ENCODE measurements at regions not wholly inside any gene's neighbourhood (a gene's known extent, or its start where the extent isn't known, plus 50 kb on each side); places are given as distances from the start of the nearest gene placed in this dataset.

GRCh38 chr17:79186406-79186805, 111.8 kb downstream of the ENGASE start:
- no peak for DNase-seq

DNA sequence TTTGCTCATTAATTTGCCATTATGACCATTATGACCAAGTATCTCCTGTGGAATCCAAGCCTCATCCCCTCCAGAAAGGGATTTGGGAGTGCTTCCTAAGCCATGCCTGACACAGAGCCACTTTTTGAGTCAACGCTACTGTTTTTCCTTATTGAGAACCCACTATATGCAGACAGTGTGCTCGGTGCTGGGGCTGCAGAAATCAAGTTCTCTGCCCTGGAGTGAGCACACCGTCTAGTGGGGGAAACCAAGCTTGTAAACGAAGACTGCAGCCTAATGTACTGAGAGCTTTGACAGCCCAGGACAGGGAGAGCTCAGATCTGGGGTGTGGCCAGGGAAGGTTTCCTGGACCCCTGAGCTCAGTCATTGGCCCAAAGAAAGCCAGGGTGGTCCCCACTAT, 111.0 kb downstream of the ENGASE start:
- DNase-seq = no peak

DNA sequence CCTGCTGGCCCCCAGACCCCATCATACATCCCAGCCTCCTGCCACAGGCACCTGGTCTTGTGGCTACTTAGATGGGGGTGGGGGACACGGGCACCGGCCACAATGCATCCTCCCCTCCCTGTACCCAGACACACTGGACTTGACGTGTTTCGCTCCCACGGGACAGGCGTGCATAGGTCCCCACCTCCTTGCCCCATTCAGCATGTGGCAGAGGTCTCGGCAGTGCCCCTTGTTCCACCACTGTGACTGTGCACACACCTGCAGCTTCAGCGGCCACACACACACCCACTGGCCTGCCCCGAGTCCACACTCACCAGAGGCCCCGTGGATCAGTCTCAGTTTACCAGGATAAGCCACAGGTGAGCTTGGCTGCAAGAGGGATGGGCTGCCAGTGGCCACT, 109.6 kb downstream of the ENGASE start:
- no peak for DNase-seq

DNA sequence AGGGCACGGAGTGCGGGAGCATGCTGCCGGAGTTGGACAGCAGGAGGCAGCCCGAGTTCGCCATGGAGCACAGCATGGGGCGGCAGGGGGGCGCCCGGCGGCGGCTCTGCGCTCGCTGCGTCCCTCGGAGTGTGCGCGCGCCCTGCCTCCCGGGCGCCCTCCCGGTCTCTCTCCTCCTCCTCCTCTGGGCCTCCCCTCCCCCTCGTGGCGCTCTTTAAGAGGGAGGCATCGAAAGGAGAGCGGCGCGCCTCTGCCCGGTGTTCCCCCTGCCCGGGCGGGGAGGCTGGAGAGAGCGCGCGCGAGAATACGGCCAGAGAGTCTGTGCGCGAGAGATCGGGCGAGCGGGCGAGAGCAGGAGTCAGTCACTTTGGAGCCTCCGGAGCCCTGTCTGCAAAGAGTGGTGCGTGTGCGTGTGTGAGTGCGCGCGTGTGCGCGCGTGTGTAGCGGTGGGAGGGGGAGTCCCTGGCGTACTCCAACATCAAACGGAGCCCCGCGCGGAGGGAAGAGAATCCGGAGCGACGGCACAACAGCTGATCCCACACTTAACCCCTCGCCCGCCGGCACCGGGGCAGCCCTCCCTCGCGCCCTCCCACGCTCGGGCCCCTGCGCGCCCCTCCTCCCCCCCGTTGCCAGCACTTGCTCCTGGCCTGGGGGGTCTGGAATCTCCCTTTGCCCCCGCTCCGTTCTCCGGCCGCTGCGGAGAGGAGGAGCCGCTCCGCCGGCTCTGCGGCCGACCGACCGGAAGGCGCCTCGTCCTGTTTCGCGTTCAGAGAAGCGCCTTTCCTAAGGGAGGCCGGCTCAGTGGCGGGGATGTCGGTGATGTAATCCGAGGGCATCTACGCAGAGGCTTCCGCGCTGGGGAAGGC, 108.9 kb downstream of the ENGASE start:
- no peak for DNase-seq

DNA sequence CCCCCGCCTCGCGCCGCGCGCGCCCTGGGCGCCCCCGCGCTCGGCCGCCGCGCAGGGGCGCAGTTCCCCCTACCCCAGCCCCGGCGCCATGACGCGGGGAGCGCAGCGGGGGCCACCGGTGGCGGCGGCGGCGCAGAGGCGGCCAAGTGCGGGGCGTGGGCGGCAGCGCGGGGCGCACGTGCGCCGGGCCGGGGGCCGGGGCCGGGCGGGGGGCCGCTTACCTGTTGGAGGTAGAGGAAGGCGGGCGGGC, 108.3 kb downstream of the ENGASE start:
- DNase-seq = no peak

- DNase-seq = no peak
Observed at GRCh38 chr17:79182176-79183042, 107.8 kb downstream of the ENGASE start.

- DNase-seq = no peak
Observed at GRCh38 chr17:79180358-79181005, 105.9 kb downstream of the ENGASE start.

DNA sequence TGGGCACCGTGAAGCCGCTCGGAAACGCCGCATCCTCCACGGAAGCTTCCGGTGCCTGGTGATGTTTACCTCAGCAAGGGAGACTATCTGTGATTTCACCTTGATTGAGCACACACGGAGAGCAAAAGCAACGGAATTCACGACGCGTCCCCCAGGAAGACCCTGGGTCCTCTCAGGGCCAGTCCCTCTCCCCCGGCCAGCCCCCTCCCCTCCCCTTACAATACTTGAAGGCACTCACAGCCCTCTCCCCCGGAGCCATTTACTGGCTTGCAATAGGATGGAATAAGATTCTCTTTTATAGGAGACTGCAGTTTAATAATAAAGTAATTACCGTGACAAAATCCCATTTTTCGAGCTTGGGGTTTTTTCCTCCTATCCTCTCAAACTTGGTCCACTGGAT, 104.7 kb downstream of the ENGASE start:
- DNase-seq = no peak

- DNase-seq = no peak
Observed at GRCh38 chr17:79177877-79178276, 103.3 kb downstream of the ENGASE start.

GRCh38 chr17:79176792-79177601, 102.4 kb downstream of the ENGASE start:
- no peak for DNase-seq

GRCh38 chr17:79174905-79175856, 100.6 kb downstream of the ENGASE start:
- DNase-seq = no peak

DNA sequence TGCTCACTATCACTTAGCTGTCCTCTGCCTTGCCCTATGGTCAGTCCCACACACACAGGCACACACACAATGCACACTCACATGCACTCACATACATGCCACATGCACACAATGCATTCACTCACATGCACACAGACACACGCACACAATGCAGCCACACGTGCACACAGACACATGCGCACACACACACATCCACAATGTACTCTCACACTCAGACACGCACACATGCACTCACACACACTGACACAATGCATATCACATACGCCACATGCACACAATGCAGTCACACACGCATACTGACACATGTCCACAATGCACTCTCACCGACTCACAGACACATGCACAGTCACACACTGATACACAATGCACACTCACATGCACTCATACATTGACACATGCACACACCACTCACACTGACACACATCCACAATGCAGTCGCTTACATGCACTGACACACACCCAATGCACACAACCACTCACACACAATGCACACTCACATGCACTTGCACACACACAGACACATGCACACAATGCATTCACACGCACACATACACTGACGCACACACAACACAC, 99.7 kb downstream of the ENGASE start:
- DNase-seq = no peak

DNA sequence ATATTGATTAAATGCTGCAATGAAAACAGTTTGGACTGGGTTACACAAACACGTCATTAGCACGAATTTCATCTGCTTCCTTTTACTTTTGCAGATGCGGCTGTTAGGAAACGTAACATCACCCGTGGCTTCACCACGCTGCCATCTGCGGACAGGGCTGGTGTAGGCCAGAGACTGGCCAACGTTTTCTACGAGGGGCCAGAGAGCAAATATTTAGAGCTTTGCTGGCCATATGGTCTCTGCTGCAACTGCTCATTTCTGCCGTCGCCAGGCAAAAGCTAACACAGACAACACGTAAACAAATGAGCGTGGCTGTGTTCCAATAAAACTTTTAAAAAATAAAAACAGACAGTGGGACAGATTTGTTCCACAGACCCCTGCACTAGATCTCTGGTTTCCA, 96.6 kb downstream of the ENGASE start:
- no peak for DNase-seq

- no peak for DNase-seq
Observed at GRCh38 chr17:79169861-79170260, 95.2 kb downstream of the ENGASE start.

DNA sequence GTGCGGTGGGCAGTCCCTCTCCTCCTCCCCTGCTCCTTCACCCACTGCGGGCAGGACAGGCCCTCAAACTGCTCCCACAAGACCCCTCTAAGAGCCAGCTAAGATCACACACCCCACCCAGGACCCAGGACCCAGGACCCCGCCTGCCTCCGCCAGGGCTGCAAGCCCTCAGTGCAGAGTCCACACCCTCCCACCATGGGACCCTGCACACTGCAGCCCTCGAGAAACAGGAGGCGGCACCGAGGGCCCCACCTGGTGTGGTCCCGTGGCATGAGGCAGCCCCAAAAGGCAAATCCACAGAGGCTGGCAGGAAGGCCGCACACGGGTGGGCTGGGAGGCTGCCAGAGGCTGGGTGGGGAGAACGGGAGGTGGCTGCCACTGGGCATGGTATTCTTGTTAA, 94.7 kb downstream of the ENGASE start:
- DNase-seq = no peak

DNA sequence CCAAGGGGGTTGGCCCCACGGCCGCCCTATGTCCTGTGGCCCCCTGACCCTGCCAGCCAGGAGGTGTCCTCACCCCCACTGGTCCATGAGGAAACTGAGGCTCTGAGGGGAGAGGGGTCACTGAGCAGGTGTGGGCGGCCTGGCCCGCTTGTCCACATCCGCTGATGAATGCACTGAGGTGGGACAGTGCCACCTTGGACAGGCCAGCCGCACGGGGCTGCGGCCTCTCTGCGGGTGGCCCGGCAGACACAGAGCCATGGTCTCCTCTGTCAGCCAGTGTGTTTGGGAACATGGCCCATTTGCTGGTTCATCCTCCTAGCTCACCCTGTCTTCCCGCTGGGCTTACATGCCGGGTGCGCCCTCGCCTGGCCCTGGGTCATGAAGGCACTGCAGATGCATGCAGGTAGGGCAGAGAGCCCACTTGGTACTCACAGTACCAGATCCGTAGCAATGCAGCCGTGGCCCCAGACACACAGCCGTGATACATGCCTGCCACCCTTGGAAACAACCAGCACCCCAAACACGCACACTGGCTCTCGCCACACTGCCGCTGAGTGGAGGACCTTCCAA, 93.9 kb downstream of the ENGASE start:
- DNase-seq = no peak

- no peak for DNase-seq
Observed at GRCh38 chr17:79167486-79167885, 92.9 kb downstream of the ENGASE start.

- no peak for DNase-seq
Observed at GRCh38 chr17:79165756-79166473, 91.3 kb downstream of the ENGASE start.

- no peak for DNase-seq
Observed at GRCh38 chr17:79164913-79165695, 90.5 kb downstream of the ENGASE start.

DNA sequence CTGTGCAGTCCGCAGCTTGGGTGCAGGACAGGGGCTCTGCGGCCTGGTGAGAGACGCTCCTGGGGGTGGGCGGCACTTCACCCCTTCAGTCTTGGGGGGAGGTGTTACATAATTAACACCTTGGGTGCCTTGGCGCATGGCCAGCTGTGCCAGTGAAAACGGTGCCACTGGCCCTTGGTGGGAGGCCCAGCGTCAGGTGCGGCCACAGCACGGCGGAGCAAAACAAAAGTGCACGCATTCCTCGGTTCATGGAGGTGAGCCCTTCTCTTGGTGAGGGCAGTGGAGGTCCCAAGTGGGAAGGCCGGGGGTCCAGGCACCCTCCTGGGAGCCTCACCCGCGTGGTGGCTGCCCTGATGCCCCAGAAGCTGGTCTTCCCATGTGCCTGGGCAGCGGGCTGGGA, 89.8 kb downstream of the ENGASE start:
- DNase-seq = no peak
